HG03039 (cell line): ENCODE measurements at regions not wholly inside any gene's neighbourhood (a gene's known extent, or its start where the extent isn't known, plus 50 kb on each side); places are given as distances from the start of the nearest gene placed in this dataset.
"Not testable (repeated sequence)": the region's sequence is repeated elsewhere in the genome, so short reads cannot be mapped to it uniquely, and the experiment has no call there.

Experiments
- ATAC-seq: cut with Tn5 transposase; IDR thresholded peaks from one replicate; pipeline ENCODE4 v1.9.1; 2021; ENCODE audit warnings: mild to moderate bottlenecking, moderate library complexity; ENCODE audit not compliant: unreplicated experiment

- no peak for ATAC-seq
Measured at GRCh38 chr1:38758820-38759219, 100.8 kb downstream of the RRAGC start.

GRCh38 chr1:38746941-38747600, 112.5 kb downstream of the RRAGC start:
- no peak for ATAC-seq

DNA sequence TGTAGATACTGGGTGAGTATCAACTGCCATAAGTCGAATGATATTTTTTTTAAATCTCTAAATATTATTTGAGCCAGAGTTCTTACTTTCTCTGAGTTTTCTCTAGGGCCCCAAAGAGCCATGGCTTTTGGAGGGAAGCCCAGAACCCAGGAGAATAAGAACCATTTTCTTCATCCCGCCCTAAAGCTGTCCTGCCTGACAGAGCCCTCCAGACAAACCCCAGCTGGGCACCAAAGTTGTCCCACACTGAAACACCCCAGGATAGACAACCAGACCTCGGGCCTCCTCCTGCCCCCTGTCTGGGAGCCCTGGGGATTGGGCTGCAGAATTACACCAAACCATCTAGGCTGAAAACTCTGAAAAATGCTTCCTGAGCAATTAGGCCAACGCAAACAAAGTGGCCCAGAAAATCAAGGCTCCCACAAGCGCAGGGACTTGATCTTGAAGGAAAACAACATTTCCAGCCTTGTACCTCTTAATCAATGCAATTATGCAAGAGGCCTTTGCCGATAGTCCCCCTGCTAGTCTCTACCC, 113.1 kb downstream of the RRAGC start:
- ATAC-seq = no peak

- ATAC-seq = no peak
Measured at GRCh38 chr1:38745476-38746401, 113.8 kb downstream of the RRAGC start.

DNA sequence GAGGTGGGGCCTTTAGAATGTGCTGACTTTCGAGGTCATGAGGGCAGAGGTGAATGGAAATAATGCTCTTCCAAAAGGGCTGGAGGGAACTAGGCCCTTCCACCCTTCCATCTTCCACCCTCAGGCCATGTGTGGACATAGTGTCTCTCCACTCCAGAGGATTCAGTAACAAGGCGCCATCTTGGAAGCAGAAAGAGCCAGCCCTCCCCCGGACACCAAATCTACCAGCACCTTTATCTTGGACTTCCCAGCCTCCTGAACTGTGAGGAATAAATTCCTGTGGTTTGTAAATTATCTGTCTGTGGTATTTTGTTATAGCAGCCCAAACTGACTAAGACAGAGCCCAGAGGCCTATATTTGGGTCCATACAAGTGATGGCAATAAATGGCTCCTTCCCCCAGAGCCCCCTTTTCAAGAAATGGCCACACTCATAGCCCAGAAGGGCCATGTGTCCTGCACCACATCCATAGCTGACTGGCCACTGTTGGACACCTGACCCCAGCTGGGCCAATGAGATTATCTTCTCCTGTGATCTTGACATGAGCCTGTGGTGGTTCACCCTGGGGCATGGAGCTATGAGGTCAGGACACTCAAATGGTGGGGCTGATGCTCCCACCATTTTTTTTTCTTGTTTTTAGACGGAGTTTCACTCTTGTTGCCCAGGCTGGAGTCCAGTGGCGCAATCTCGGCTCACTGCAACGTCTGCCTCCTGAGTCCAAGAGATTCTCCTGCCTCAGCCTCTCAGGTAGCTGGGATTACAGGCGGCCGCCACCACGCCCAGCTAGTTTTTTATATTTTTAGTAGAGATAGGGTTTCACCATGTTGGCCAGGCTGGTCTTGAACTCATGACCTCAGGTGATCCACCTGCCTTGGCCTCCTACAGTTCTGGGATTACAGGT, 114.9 kb downstream of the RRAGC start:
- ATAC-seq = no peak

DNA sequence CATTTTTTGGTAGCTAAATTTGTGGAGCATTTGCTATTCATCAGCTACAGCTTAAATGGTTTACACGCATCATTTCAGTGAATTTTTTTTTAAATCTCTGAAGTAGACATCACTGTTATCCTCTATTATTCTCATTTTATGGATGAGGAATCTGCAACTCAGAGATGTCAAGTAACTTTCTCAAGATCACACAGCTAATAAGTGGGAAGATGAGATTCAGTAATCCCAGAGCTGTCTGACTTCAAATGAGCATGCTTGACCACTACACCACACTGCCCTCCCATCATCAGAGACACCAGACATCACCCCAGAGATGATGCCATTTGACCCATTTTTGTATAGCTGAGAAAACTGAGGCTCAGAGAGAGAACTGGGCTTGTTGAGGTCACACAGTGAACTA, 116.4 kb downstream of the RRAGC start:
- ATAC-seq = no peak

DNA sequence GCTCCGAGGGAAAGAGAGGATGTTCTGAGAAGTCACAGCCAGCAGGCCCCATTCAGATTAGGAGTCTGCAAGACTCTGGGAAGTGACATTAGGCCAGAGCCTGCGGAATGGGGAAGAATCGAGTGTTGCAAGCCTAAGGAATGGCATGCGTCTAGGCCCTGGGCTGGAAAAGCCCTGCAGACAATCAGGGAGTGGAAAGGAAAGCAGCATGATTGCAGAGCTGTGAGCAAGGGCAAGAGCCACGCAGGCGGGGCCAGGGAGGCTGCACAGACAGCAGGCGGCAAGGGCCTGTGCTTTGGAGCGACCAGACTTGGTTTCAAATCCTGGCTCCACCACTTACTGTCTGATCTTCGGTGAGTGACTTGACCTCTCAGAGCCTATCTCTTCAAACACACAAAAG, 118.2 kb downstream of the RRAGC start:
- no peak for ATAC-seq

- no peak for ATAC-seq
Measured at GRCh38 chr1:38740487-38740886, 119.1 kb downstream of the RRAGC start.

DNA sequence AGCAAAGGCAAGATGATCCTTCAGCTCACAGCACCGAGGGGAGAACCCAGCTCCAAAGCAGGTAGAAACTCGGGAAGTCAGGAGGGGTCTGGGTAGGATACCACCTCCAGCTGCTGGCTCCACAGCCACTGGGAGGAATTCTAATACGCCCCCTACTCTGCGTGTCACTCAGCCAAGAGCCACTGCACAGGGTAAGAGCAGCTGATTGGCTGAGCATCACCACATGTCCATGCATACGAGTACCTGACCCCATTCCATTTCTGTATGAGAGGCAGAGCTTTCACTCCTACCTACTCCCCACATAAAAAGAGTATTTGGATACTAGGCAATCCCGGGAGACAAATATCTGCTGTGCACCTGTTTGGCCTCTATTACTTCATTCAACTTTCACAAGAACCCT, 121.4 kb downstream of the RRAGC start:
- no peak for ATAC-seq

GRCh38 chr1:38736399-38736798, 123.2 kb downstream of the RRAGC start:
- no peak for ATAC-seq

- no peak for ATAC-seq
Measured at GRCh38 chr1:38735651-38736161, 123.9 kb downstream of the RRAGC start.

DNA sequence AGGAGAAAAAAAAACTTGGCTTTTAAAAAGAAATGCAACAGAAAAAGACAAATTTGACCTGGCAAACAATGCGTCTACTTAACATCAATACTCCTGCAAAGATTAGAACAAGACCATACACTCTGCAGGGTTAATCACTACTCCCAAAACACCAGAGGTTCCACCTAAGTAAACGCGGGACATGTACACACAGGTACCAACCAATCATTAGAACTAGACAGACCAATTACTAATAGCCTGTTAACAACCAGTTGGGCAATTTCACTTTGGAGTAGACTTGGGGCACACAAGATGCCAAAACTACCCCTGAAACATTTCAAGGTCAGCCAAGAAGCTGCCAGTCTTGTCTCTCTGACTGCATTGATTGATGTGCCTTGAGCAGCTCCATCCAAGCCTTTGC, 125.8 kb downstream of the RRAGC start:
- ATAC-seq = no peak

DNA sequence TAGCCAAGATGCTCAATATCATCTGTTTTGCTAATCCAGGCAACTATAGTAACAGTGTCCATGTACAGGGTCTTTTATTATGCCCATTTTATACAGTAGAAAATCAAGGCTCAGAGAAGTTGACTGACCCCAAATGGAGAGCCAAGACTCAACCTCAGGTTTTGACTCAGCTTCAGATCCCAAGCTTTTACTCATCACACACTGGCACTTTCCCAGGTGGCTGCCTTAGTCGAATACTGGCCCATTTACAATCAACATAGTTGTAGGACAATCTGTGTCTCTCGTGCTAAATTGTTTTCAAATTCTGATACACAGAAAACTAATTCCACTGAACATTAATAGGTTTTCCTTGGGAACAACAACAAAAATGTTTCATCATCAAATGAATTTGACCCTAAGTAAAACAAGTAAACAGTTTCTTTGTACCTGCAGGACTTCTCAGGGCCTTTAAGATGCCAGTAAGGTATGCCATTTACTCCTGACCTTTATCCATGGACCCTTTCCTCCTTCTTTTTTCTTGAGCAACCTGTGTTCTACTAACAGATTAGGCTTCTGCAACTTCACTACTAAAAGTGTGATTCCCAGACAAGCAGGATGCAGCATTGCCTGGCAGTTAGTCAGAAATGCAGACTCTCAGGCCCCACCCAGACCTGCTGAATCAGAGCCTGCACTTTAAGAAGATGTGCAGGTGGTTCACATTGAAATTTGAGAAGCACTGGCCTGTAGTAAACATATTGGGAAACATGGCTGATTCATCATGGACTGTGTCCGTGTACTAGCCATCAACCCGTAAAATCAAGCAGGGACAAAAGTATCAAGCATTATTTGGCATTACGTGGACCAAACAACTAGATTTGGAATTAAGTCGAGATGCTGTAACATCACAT, 128.8 kb downstream of the RRAGC start:
- ATAC-seq = no peak

- no peak for ATAC-seq
Measured at GRCh38 chr1:38728585-38728908, 131.0 kb downstream of the RRAGC start.

GRCh38 chr1:38727684-38728584, 131.6 kb downstream of the RRAGC start:
- ATAC-seq = no peak

DNA sequence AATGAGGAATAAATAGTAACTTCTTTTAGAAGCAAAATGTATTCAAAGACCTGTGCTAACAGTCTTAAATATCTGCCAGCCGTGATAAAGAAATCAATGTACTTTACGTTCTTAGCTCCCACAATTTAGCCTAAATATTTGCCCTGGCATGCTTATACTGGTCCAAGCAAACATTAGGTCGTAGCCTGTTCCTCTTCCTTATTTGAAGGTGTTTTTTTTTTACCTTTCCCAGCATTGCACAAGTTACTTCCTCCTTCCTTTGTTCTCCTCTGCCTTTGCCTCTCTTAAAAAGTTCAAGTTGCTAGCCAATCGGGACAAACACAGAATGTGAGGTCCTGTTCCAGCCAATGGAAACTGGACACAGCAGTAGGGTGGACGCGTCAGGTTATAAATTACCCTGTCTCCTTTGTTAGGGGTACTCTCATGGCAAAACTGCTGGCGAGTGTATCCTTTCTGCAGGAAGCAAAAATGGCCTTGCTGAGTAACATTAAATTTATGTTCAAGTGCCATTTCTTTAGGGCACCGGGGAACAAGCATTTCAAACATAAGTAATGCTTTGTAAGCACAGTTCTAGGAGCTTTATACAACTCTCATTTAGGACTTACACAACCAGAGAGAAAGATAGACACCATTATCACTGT, 134.1 kb downstream of the RRAGC start:
- not testable (repeated sequence) for ATAC-seq

GRCh38 chr1:38724160-38725131, 135.1 kb downstream of the RRAGC start:
- no peak for ATAC-seq
